NCI-H2107 (cell line): ENCODE measurements at regions not wholly inside any gene's neighbourhood (a gene's known extent, or its start where the extent isn't known, plus 50 kb on each side); places are given as distances from the start of the nearest gene placed in this dataset.
A peak's percentile ranks its signal among the peaks of the same experiment; 100 is the strongest.

ENCODE experiments used
- DNase-seq: peaks from one replicate; lab custom pipeline; 2025; lab: John Stamatoyannopoulos, UW

- DNase-seq: no peak
Measured at GRCh38 chr12:39125566-39125965, 220.2 kb upstream of the CPNE8 start.

DNA sequence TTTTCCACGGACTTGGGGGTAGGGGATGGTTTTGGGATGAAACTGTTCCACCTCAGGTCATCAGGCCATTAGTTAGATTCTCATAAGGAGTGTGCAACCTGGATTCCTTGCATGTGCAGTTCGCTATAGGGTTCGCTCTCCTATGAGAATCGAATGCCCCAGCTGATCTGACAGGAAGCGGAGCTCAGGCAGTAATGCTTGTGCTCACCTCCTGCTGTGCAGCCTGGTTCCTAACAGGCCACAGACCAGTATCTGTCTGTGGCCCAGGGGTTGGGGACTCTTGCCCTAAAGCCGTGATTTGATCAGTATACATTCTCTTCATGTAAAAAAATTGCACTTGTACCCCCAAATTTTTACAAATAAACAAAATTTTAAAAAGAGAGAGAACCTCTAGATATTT, 219.4 kb upstream of the CPNE8 start:
- no peak for DNase-seq

DNA sequence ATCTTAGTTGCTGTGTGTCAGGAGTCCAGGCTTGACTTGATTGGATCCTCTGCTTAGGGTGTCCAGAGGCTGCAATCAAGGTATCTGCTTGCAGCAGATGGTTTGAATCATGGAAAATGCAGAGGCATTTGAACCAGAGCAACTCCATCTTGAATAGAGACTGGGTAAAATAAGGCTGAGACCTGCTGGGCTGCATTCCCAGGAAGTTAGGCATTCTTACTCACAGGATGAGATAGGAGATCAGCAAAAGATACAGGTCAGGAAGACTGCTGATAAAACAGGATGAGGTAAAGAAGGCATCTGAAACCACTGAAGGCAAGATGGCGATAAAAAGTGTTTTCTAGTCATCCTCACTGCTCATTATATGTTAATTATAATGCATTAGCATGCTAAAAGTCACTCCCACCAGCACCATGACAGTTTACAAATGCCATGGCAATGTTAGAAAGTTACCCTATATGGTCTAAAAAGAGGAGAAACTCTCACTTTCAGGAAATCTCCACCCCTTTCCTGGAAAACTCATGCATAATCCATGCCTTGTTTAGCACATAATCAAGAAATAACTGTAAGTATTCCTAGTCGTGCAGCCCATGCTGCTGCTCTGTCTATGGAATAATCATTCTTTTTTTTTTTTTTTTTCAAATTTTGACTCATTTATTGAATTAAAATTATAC, 218.3 kb upstream of the CPNE8 start:
- DNase-seq: no peak

GRCh38 chr12:39122562-39123204, 217.3 kb upstream of the CPNE8 start:
- DNase-seq: no peak

GRCh38 chr12:39116861-39117260, 211.5 kb upstream of the CPNE8 start:
- DNase-seq: no peak

DNA sequence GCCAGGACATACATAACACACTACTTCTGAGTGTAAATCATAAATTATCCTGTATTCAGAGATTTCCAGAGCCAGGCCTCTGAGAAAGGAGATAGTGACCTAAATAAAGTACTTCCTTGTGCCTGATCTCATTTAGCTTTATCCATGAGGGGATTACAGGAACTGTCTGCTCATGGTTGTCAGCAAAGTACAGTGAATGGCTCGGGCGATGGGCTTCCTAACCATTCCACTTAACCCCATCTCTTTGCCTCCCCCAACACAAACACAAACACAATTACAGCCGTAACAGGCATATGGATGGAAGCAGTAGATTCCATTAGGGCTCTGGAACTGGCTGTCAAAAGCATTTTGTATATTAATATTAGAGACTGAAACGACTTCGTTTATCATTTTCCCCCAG, 206.7 kb upstream of the CPNE8 start:
- DNase-seq: no peak

- DNase-seq: no peak
Measured at GRCh38 chr12:39105111-39105510, 199.7 kb upstream of the CPNE8 start.

GRCh38 chr12:39103552-39104165, 198.3 kb upstream of the CPNE8 start:
- peak; percentile 22 for DNase-seq

DNA sequence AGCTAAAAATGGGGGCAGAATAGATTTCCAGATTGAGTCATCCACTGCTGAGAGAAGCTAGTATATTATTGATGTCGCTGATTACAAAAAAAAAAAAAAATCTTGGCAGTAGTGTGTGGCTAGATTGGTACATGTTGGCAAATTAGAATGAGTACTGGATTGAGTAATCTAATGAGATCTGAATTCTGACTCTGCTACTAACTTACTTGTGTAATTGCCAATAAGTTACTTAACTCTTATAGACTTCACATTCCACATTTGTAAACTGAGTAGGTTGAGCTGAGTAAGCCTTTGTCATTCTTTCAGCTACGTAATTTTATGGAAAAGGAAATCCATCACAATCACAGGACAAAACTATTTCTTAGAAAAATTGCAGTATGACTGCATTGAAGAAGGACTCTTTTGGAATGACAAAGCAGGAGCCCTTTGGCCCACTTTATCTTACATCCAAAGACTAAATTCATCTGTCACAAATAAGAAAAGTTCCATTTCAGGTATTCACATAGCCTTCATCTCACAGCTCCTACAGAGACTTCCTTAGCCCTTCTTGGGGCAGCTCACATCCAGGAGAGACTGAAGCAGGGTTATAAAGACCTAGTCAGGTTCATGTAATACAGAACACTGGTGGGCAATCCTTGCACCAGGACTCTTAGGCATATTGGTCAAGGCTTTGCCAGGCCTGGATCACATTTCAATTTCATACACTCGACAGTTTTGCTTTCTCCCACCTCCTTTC, 197.3 kb upstream of the CPNE8 start:
- no peak for DNase-seq

- DNase-seq: no peak
Measured at GRCh38 chr12:39095636-39096330, 190.4 kb upstream of the CPNE8 start.

- DNase-seq: no peak
Measured at GRCh38 chr12:39081910-39082309, 176.5 kb upstream of the CPNE8 start.

DNA sequence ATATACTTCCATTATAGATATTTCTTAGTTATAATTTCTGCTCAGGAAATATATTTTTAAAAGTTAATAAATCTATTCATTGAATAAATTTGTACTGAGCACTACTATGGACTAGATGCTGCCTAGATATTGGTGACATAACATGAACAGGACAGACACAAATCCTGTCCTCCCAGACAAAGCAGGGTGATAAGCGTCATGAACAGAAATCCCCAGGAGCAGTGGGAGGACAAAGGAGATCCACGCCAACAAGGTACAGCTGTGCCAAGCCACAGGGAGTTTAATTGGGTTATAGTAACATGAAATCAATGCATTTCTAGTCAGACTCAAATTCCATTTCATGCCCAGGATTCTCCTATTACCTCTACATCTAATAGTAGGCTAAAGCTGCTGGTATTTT, 171.8 kb upstream of the CPNE8 start:
- no peak for DNase-seq

GRCh38 chr12:39074063-39074462, 168.7 kb upstream of the CPNE8 start:
- no peak for DNase-seq

DNA sequence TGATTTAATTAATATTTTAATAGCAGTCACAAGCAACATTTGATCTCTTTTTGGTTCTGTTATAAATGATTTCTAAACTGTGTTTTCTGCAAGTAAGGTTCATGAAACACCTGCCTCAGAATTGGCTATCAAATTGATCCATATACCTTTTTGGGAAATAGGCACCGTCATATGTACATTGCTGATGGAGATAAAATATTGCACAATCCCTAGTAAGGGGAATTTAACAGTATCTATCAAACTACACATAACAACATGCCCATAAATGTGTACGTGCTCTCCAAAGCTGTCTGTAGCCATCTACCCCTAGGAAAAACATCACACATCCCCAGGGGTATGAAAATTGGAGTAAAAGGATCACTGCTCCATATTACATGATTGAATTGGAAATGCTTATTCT, 167.3 kb upstream of the CPNE8 start:
- DNase-seq: no peak

DNA sequence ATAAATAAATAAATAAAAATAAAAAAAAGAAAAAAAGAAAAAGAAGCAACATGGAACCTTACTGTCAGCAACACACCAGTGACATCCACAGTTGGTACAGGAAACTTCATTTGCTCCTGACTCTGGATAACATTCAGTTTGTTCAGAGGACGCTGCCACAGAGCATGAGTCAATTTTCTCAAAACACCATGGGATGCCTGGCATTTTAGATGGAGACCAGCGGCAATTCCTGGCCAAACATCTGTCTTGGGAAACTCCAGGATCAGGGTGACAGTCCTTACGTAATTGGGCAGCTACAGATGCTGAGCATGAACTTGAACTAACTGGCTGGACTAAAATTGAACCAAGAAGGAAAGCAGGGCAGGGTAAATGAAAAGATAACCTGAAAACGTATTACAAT, 166.2 kb upstream of the CPNE8 start:
- DNase-seq: no peak

DNA sequence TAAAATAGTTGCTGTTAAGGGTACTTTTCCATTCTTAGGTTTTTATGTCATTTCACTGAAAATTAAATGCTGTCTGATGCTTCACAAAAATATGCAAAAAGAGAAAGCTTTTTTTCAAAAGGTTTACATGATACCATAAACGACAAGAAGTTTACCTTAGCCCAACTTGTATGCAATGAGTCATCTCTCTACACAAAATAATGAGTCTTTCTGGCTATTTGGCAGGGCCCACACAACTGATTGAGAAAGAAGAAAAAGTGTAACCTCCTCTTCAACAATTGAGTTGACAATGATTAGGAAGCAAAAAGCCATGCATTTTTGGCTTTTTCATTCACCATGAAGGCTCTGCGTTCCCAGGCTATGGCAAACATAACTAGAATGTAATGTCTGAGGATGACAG, 165.4 kb upstream of the CPNE8 start:
- DNase-seq: no peak

- no peak for DNase-seq
Measured at GRCh38 chr12:39065455-39065854, 160.1 kb upstream of the CPNE8 start.

DNA sequence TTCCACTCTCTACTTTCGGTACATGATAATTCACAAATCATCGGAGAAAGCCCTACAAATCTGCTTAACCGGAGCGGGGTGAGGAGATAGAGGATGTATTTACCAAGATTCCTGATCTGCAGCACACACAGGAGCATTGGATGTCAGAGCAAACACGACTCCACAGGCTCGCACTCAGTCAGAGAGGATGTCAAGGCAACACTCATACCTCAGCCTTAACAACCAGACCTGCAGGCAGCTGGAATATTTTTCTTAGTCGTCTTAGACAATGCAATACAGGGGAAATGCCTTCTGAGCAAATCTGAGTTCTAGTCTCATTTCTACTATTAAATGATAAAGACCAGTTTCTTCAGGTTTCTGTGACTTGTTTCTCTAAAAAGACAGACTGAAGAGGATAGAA, 159.3 kb upstream of the CPNE8 start:
- no peak for DNase-seq

GRCh38 chr12:39062266-39062996, 157.0 kb upstream of the CPNE8 start:
- DNase-seq: no peak

- DNase-seq: no peak
Measured at GRCh38 chr12:39061576-39061975, 156.2 kb upstream of the CPNE8 start.

DNA sequence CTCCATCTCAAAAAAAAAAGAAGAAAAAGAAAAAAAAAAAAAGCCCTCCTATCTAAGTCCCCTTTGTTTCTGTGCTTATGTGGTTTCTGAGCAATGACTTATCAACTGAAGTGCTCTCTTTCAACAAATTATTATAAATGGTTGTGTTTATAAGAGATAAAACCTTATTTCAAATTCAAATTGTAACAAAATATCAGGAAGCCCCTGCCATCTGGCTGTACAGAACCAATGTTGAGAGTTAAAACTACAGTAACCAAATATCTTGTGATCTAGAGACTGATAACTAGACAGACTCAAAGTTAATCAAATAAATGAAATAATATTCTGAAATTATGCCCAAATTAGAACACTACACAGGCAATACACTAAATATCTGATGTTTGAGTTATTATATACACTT, 143.0 kb upstream of the CPNE8 start:
- no peak for DNase-seq
